IMR-90 (cell line): ENCODE measurements at regions not wholly inside any gene's neighbourhood (a gene's known extent, or its start where the extent isn't known, plus 50 kb on each side); places are given as distances from the start of the nearest gene placed in this dataset.

ENCODE experiments used
- ATAC-seq: fragments of 200-7000 bp; cut with Tn5 transposase; 2 replicates; pipeline ENCODE4 v1.9.1; 2020; ENCODE audit warnings: low read depth, mild to moderate bottlenecking, moderate library complexity
- BruUV-seq: library from RNA; stranded (reverse); fragments of 400-500 nt; replicated peaks from 2 replicates; lab custom pipeline; 2021; lab: Mats Ljungman, UMichigan
- CTCF ChIA-PET: fragments of 300-600 bp; formaldehyde crosslinking; extraction: SDS; loops from one replicate; lab custom pipeline; 2021; ENCODE audit warnings: antibody characterized with exemption; lab: Yijun Ruan, JAX
- POLR2A ChIA-PET: fragments of 300-600 bp; sonication (Branson Sonifier 250); formaldehyde crosslinking; loops from one replicate; lab custom pipeline; 2022; ENCODE audit warnings: antibody characterized with exemption; ENCODE audit not compliant: unreplicated experiment; lab: Charles Lee
- DNase-seq: peaks from one replicate; pipeline ENCODE4 v3.0.0; 2013
- H2AFZ ChIP-seq: replicated peaks from 2 replicates; pipeline ENCODE3; 2013; ENCODE audit warnings: low read length, mild to moderate bottlenecking; ENCODE audit not compliant: poor library complexity
- H2AK5ac ChIP-seq: 2 replicates; pipeline ENCODE4 v1.6.1; 2013; ENCODE audit warnings: low read depth, low read length, inconsistent platforms
- H2AK9ac ChIP-seq: replicated peaks from 2 replicates; pipeline ENCODE3; 2013; ENCODE audit warnings: mild to moderate bottlenecking, low read depth, low read length, moderate library complexity; ENCODE audit not compliant: poor library complexity
- H2BK120ac ChIP-seq: 2 replicates; pipeline ENCODE4 v1.6.1; 2013; ENCODE audit warnings: low read depth, low read length, inconsistent platforms
- H2BK15ac ChIP-seq: 3 replicates; pipeline ENCODE4 v1.6.1; 2013; ENCODE audit warnings: low read depth, low read length, inconsistent platforms
- H2BK20ac ChIP-seq: 2 replicates; pipeline ENCODE4 v1.6.1; 2013; ENCODE audit warnings: low read depth, mild to moderate bottlenecking, inconsistent platforms, low read length, moderate library complexity
- H2BK5ac ChIP-seq: 2 replicates; pipeline ENCODE4 v1.6.1; 2013; ENCODE audit warnings: mild to moderate bottlenecking, low read depth, low read length, inconsistent platforms; ENCODE audit not compliant: poor library complexity, severe bottlenecking
- H3K14ac ChIP-seq: replicated peaks from 2 replicates; pipeline ENCODE4 v1.6.1; 2013; ENCODE audit warnings: low read depth, low read length, inconsistent platforms
- H3K18ac ChIP-seq: 2 replicates; pipeline ENCODE4 v1.6.1; 2013; ENCODE audit warnings: low read depth, low read length, control low read depth
- H3K23ac ChIP-seq: 2 replicates; pipeline ENCODE4 v1.6.1; 2013; ENCODE audit warnings: low read depth, low read length, inconsistent platforms
- H3K27ac ChIP-seq: 2 replicates; pipeline ENCODE4 v1.5.1; 2013; ENCODE audit warnings: mild to moderate bottlenecking, control low read depth, low read length; ENCODE audit not compliant: insufficient read depth
- H3K27me3 ChIP-seq: 2 replicates; pipeline ENCODE4 v1.6.1; 2013; ENCODE audit warnings: low read length; ENCODE audit not compliant: control insufficient read depth, insufficient read depth
- H3K36me3 ChIP-seq: 2 replicates; pipeline ENCODE4 v1.6.1; 2013; ENCODE audit warnings: low read length, mixed read lengths; ENCODE audit not compliant: control insufficient read depth, insufficient read depth
- H3K4ac ChIP-seq: 2 replicates; pipeline ENCODE4 v1.6.1; 2013; ENCODE audit warnings: low read depth, low read length, inconsistent platforms
- H3K4me1 ChIP-seq: 2 replicates; pipeline ENCODE4 v1.6.1; 2013; ENCODE audit warnings: low read length, mixed read lengths; ENCODE audit not compliant: control insufficient read depth, insufficient read depth
- H3K4me2 ChIP-seq: 2 replicates; pipeline ENCODE4 v1.6.1; 2013; ENCODE audit warnings: low read depth, mild to moderate bottlenecking, control low read depth, low read length, moderate library complexity
- H3K4me3 ChIP-seq: 2 replicates; pipeline ENCODE4 v1.5.1; 2013; ENCODE audit warnings: low read depth, mild to moderate bottlenecking, control low read depth, low read length, moderate library complexity; ENCODE audit not compliant: insufficient read depth
- H3K56ac ChIP-seq: 2 replicates; pipeline ENCODE4 v1.6.1; 2013; ENCODE audit warnings: low read length, inconsistent platforms; ENCODE audit not compliant: insufficient read depth; ENCODE audit errors: extremely low read depth
- H3K79me1 ChIP-seq, 2 experiments: 2 replicates each; pipeline ENCODE4 v1.6.1; 2013; ENCODE audit warnings: low read length in 2 of 2, inconsistent platforms in 1 of 2, low read depth in 1 of 2
- H3K9ac ChIP-seq: 2 replicates; pipeline ENCODE4 v1.6.1; 2013; ENCODE audit warnings: low read depth, low read length, control low read depth
- H3K9me1 ChIP-seq: 2 replicates; pipeline ENCODE4 v1.6.1; 2013; ENCODE audit warnings: low read length, inconsistent platforms; ENCODE audit not compliant: insufficient read depth
- H3K9me3 ChIP-seq: 2 replicates; pipeline ENCODE4 v1.6.1; 2013; ENCODE audit warnings: low read length; ENCODE audit not compliant: control insufficient read depth, insufficient read depth
- H4K20me1 ChIP-seq: 2 replicates; pipeline ENCODE4 v1.6.1; 2013; ENCODE audit warnings: low read length, inconsistent platforms; ENCODE audit not compliant: insufficient read depth
- H4K5ac ChIP-seq: 2 replicates; pipeline ENCODE4 v1.6.1; 2013; ENCODE audit warnings: mild to moderate bottlenecking, low read depth, low read length, control low read depth
- H4K8ac ChIP-seq, 2 experiments: 2 replicates each; pipeline ENCODE4 v1.6.1; 2013; ENCODE audit warnings: low read depth in 2 of 2, low read length in 2 of 2, control low read depth in 1 of 2, inconsistent platforms in 1 of 2
- H4K91ac ChIP-seq: 2 replicates; pipeline ENCODE4 v1.6.1; 2013; ENCODE audit warnings: low read depth, low read length, inconsistent platforms; ENCODE audit not compliant: insufficient read depth
- BHLHE40 ChIP-seq: fragments of 150-350 bp; IDR thresholded peaks from 2 replicates; pipeline ENCODE4 v1.6.1; 2016; ENCODE audit warnings: mild to moderate bottlenecking, low read depth, low read length
- CEBPB ChIP-seq: IDR thresholded peaks from 2 replicates; pipeline ENCODE4 v1.6.1; 2012; ENCODE audit warnings: low read depth, low read length, improper control_type of control experiment
- CHD1 ChIP-seq: IDR thresholded peaks from 2 replicates; pipeline ENCODE4 v1.6.1; 2012; ENCODE audit warnings: low read depth, low read length, improper control_type of control experiment
- CTCF ChIP-seq: conservative IDR thresholded peaks from 2 replicates; pipeline ENCODE4 v1.5.1; 2012; ENCODE audit warnings: mild to moderate bottlenecking, low read depth, low read length, improper control_type of control experiment
- ELK1 ChIP-seq: fragments of 150-350 bp; IDR thresholded peaks from 2 replicates; pipeline ENCODE4 v1.6.1; 2016; ENCODE audit warnings: low read depth, mild to moderate bottlenecking, low read length, moderate library complexity, borderline replicate concordance
- FOS ChIP-seq: fragments of 150-350 bp; IDR thresholded peaks from 2 replicates; pipeline ENCODE4 v1.6.1; 2016; ENCODE audit warnings: low read depth, low read length
- MAZ ChIP-seq: IDR thresholded peaks from 2 replicates; pipeline ENCODE4 v1.6.1; 2012; ENCODE audit warnings: low read depth, mild to moderate bottlenecking, low read length, improper control_type of control experiment, moderate library complexity, borderline replicate concordance
- MXI1 ChIP-seq: IDR thresholded peaks from 2 replicates; pipeline ENCODE4 v1.6.1; 2012; ENCODE audit warnings: low read depth, mild to moderate bottlenecking, low read length, moderate library complexity, borderline replicate concordance
- NFE2L2 ChIP-seq: fragments of 150-350 bp; IDR thresholded peaks from 2 replicates; pipeline ENCODE4 v1.6.1; 2016; ENCODE audit warnings: low read depth, mild to moderate bottlenecking, low read length
- POLR2A ChIP-seq: IDR thresholded peaks from 2 replicates; pipeline ENCODE4 v1.6.1; 2012; ENCODE audit warnings: mild to moderate bottlenecking, low read depth, low read length
- RAD21 ChIP-seq: IDR thresholded peaks from 2 replicates; pipeline ENCODE4 v1.6.1; 2012; ENCODE audit warnings: low read length, improper control_type of control experiment
- RCOR1 ChIP-seq: IDR thresholded peaks from 2 replicates; pipeline ENCODE4 v1.6.1; 2012; ENCODE audit warnings: mild to moderate bottlenecking, low read length, improper control_type of control experiment; ENCODE audit not compliant: insufficient replicate concordance
- RFX5 ChIP-seq: IDR thresholded peaks from 2 replicates; pipeline ENCODE4 v1.8.0; 2012; ENCODE audit warnings: low read depth, mild to moderate bottlenecking, low read length, moderate library complexity
- USF2 ChIP-seq: fragments of 150-350 bp; IDR thresholded peaks from 2 replicates; pipeline ENCODE4 v1.6.1; 2017; ENCODE audit warnings: mild to moderate bottlenecking, antibody characterized with exemption, low read length, low read depth
- WGBS, 2 experiments: methylation state at CpG; one replicate each; pipeline versions ENCODE4 v1.1.5 to v1.1.7; 2013; ENCODE audit warnings: missing lambda C conversion rate in 2 of 2; ENCODE audit not compliant: insufficient read length in 1 of 2; ENCODE audit errors: extremely low coverage in 2 of 2; 5-methylcytosine and 5-hydroxymethylcytosine counted together
- dilution Hi-C: fragments of 300-500 bp; cut with HindIII; formaldehyde crosslinking; loops from one replicate; pipeline ENCODE4 v1.14.3; 2018; ENCODE audit warnings: low sequenced_read_pairs; ENCODE audit not compliant: unreplicated experiment
- in situ Hi-C: fragments of 300-500 bp; cut with MboI; formaldehyde crosslinking; loops from 3 replicates; pipeline ENCODE4 v1.14.3; 2019; ENCODE audit warnings: low sequenced_read_pairs, inconsistent platforms, mixed read lengths
- intact Hi-C: fragments of 100-400 bp; cut with micrococcal nuclease; formaldehyde crosslinking; loops from 2 replicates; pipeline ENCODE4 v1.10.0; 2022

GRCh38 chr10:83489161-83489560 is 650.1 kb upstream of the GHITM start:
- Histone ChIP-seq H4K20me1 (no peaks in the 10 kb centered on the region), H3K14ac (no peak overlapping the region), H2BK15ac (no peak overlapping the region), H3K36me3 (no peaks in the 10 kb centered on the region), H3K4me1 (no peaks in the 10 kb centered on the region), H2BK5ac (no peak overlapping the region), H3K27me3 (no peaks in the 10 kb centered on the region), H4K8ac (no peak overlapping the region), H3K4me3 (no peak overlapping the region), H3K9me3 (peaks cover 2% of the 10 kb centered on the region; the same call in 1 of the 2 replicates), H3K18ac (no peak overlapping the region), H2BK20ac (no peak overlapping the region), H3K9ac (no peak overlapping the region), H4K91ac (no peak overlapping the region), H4K5ac (no peak overlapping the region), H3K9me1 (no peaks in the 10 kb centered on the region), H2AK5ac (no peak overlapping the region), H3K23ac (no peak overlapping the region), H3K4ac (no peak overlapping the region), H3K79me1 (no peaks in the 10 kb centered on the region), H3K4me2 (no peak overlapping the region), H2AK9ac (no peak overlapping the region), H3K56ac (no peak overlapping the region), H3K27ac (no peak overlapping the region), H2BK120ac (no peak overlapping the region), H2AFZ (no peak overlapping the region)
- dilution Hi-C loops, result no loop called here
- ATAC-seq, result no peak
- intact Hi-C loops, result no loop called here
- ChIA-PET CTCF (no interaction called here), POLR2A (no interaction called here)
- in situ Hi-C loops, result no loop called here
- TF ChIP-seq RAD21 (no peak), CTCF (no peak), FOS (no peak), RFX5 (no peak), RCOR1 (no peak), CHD1 (no peak), ELK1 (no peak), MXI1 (no peak), CEBPB (no peak), MAZ (no peak), BHLHE40 (no peak), POLR2A (no peak), USF2 (no peak), NFE2L2 (no peak)
- no CpG with 5 or more reads among the region's 1 CpG for WGBS, 2 experiments
- DNase-seq, result no peak
- BruUV-seq, result no TSS peak
